GM20431 (cell line): ENCODE measurements at regions not wholly inside any gene's neighbourhood (a gene's known extent, or its start where the extent isn't known, plus 50 kb on each side); places are given as distances from the start of the nearest gene placed in this dataset.

Experiments
- in situ Hi-C: fragments of 300-500 bp; cut with MseI, MboI; formaldehyde crosslinking; loops from one replicate; pipeline ENCODE4 v1.15.0; 2020; ENCODE audit warnings: low sequenced_read_pairs; ENCODE audit not compliant: unreplicated experiment

DNA sequence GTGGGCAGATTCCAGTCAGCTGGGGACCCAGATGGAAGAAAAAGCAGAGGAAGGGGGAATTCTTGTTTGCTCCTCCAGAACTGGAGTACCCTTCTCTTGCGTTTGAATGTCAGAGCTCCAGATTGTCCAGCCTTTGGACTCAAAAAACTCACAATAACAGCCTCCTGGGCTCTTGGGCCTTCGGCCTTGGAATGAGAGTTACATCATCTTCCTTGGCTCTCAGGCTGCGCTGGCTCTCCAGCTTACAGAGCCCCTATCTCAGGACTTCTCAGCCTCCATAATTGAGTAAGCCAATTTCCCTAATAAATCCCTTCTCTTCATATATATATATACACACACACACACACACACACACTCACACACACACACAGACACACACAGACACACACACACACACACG, 1215.7 kb upstream of the SLC10A2 start:
- in situ Hi-C loops = no loop called here

DNA sequence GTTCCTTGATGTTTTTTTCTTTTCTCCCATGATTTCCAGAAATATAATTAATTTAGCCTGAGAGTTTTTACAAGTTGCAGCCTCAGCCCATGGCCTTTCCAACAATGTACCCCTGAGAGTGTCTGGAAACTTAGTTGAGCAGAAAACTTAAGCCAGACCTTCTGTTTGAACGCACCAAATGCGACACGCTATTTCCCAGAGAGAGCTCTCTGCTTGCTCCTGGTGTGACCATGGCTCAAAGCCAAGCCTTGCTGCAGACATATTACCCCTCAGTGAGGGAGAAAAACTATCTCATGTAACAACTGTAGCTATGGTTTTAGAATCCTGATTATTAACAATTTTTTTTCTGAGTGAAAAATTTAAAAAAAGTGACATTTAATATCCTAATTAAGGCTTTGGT, 1204.5 kb upstream of the SLC10A2 start:
- in situ Hi-C loops = no loop called here

DNA sequence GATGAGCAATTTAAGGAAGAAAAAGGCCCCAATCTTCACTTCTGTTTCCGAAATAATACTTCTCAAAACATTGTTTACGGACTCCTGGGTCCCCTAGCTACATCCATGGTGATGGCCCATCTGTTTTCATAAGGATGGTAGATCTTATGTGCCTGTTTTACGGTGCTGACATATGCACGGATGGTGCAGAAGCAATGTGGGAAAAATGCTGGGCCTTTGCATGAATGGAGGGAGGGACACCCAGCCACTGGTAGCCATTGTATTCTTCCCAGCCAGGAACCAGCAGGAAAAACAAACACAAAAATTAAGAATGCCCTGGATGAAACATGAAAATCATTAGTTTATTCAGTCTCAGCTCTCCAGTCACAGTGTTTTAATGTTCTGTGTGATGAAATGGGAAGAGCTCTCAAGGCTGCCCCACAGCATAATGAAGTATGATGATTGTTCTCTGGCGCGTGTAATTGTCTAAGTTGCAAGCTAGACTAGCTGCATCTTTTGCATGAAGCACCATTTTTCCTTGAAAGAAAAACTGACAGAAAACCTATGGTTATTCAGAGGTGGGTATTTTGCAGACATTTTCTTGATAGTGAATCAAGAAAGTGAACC, 1201.1 kb upstream of the SLC10A2 start:
- in situ Hi-C loops = no loop called here

DNA sequence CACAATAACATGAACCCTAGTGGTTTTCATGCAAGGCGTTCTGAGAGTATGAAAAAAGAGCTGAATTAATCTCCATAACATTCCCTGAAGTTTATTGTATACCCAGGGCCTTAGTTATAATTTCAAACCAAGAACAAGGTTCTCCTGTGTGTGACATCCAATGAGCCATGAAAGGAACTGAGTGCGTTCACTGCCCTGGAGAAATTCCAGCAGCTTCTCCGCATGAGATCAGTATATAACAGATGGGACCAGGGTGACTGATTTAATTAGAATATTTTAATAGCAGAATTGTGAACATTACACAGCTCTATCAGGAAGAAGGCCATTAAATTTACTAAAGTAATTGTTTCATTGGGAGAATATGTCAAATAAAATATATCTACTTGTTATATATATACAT, 1190.5 kb upstream of the SLC10A2 start:
- in situ Hi-C loops = no loop called here

DNA sequence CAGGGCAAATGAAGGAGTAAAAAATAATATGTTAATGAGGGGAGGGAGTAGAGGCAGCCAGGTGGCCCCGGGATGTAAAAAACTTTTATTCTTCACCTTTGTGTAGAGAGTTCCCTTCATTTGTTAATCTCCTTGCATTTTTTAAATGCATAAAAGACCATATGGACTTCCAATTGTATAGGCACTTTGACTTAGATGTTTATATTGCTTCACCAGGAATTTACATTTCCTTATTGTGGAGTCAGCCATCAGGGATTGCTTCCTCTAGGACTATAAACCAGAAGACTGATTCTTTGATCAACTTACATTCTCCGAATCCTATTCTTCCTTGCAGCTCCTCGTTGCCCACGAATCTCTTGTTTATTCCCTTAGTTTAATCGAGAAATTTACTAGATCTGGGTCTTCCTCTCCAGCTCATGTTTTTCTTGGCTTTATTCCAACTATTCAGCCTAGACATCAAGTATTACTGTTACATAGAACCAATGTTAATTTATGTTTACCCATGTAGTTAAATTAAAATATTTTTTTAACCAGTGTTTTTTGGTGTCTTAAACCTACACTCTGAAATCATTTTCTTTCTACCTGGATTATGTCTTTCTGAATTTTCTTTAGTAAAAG, 1187.0 kb upstream of the SLC10A2 start:
- in situ Hi-C loops = no loop called here

DNA sequence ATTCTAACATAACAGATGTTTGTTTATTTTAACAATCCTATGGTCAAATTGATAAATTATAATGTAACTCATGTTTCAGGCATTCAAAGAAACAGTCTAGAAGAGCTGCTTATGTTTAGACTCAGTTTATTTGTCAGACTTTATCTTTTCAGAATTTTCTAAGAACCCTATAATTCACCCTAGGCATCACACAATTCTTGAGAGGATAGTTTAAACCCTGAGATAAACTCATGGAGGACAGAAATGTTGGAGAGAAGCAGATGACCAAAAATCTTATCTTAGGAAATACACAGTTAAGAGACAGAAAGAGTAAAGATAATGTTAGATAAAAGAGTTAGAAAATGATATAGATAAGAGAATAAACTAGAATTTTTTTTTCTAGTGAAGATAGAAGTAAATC, 1185.7 kb upstream of the SLC10A2 start:
- in situ Hi-C loops = no loop called here

DNA sequence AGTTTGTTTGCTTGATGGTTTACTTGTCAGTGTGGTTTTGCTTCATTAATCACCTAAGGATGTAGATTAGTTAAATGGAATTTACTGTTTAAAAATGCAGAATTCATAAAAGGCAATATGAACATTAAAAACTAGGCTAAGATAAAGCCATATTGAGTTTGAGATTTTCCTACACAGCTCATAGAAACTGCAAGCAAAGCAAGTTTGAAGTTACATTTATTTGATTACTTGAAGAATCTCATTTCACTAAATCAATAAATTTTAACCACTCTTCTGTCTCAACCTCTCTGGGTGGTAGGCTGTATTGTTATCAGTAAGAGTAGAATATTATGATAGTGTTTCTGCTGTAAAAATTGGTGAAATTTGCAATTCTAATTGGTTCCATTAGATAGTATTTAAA, 1180.7 kb upstream of the SLC10A2 start:
- in situ Hi-C loops = no loop called here

DNA sequence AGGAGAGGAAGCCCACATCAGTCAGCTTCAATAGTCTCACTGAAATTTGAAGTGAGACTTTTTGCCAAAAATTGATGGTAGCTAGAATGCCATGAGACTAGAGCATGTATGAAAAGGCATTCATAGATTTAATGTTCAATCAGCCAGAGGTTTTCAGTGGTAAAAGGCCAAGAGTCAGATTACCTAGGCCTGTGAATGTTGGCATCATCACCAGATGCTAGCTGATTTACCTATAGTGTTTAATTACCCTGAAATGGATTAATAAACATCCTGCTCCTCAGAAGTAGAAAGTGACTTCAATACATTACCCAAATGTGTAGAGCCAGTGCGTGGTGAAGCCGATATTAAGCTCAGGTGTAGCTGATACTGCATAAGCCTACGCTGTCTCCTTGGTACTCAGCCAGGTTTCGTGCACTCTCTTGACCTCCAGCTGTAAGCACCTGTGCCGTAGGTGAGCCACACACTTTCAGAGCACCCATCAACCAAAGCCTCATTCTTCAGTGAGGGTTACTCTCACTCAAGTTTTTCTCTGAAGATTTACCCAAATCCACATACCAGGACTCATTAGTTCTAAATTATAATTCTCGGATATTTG, 1140.3 kb upstream of the SLC10A2 start:
- in situ Hi-C loops = no loop called here

DNA sequence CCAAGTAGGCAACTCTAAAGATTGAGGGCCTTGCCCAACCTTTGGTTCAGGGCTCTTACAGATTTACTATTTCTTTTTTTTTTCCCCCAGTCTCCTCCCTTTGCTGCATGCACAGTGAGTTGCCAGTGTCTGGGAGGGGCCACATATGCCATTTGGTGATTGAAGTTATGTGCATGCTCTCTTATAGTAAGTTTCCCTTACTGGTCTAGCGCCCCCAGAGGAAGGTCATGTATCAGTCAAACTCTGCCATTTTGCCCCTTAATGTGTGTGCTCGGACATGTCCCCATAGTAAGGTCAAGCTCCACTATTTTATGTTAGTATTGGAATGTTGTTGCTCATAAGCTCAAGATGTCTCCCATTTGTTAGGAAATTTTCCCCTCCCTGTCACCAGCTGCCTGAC, 1138.0 kb upstream of the SLC10A2 start:
- in situ Hi-C loops = no loop called here

DNA sequence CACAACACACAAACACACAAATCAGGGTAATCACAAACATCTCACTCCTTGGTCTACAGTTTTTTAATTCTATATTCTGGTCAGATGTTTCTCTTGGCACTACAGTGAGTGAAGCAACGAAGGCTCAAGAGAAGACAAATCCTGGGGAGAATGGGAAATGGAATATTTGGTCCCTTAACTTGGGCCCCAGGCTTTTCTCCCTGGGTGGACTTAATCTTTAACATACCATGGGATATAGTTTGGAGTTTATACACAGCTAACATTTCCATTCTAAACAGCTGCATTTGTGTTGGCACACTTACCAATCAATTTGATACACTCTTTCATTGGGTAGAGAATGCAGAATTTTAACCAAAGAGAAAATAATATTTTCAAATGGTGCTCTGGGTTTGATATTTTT, 1132.6 kb upstream of the SLC10A2 start:
- in situ Hi-C loops = no loop called here

DNA sequence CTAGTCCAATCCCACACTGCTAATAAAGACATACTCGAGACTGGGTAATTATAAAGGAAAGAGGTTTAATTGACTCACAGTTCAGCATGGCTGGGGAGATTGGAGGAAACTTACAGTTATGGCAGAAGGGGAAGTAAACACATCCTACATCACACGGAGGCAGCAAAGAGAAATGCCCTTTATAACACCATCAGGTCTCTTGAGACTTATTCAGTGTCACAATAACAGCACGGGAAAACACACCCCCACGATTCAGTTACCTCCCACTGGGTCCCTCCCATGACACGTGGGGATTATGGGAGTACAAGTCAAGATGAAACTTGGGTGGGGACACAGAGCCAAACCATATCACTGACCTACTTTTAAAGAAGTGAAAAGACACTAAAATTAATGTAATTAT, 1130.4 kb upstream of the SLC10A2 start:
- in situ Hi-C loops = no loop called here

DNA sequence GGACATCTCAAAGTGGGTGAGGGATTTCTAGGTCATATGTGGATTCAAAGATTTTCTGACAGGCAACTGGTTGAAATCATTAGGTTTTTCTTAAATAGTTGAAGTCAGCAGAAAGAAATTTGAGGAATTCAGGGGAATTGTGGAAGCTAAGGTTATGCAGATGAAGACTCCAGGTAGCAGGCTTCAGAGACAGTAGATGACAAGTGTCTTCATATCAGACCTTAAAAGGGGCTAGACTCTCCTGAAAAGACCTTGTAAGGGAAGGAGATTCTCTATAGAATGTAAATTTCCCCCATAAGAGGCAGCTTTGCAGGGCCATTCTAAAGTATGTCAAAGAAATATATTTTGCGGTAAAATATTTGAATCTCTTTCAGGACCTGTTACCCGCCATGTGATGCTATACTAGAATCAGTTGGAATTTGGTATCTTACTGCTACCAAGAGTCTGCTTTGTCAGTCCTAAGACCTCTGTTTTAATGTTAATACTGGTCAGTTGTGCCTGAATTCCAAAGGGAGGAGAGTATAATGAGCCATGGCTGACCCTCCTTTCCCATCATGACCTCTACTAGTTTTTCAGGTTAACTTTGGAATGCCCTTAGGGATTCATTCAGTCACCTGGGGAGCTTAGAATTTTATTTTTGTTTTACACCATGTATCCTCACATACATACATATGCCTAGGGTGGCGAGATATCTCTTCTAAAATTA, 1115.5 kb upstream of the SLC10A2 start:
- in situ Hi-C loops = no loop called here

DNA sequence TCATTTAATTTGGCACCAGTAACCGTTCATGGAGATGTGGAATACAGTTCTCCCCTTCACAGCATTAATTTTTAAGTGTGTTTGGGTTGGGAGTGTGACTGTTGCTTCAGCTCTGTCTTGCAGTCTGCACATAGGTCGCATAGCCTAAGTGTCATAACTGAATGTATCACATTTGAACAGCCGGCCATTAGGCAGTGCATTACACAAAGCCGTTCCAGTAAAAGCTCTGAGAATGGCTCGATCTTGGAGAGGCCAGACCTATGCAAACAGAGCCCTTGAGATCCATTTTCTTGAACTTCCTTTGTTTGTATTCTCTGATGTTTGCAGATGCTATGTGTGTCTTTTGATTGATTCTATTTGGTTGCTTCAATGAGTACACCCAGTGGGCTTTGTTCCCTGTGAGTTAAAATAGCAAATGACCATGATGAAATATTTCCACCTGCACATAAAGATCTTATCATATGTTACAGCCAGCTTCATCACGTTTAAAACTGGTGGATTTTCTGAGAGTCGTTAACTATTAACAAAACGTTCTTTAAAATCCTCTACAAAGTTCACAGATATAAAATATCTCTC, 1104.9 kb upstream of the SLC10A2 start:
- in situ Hi-C loops = no loop called here

DNA sequence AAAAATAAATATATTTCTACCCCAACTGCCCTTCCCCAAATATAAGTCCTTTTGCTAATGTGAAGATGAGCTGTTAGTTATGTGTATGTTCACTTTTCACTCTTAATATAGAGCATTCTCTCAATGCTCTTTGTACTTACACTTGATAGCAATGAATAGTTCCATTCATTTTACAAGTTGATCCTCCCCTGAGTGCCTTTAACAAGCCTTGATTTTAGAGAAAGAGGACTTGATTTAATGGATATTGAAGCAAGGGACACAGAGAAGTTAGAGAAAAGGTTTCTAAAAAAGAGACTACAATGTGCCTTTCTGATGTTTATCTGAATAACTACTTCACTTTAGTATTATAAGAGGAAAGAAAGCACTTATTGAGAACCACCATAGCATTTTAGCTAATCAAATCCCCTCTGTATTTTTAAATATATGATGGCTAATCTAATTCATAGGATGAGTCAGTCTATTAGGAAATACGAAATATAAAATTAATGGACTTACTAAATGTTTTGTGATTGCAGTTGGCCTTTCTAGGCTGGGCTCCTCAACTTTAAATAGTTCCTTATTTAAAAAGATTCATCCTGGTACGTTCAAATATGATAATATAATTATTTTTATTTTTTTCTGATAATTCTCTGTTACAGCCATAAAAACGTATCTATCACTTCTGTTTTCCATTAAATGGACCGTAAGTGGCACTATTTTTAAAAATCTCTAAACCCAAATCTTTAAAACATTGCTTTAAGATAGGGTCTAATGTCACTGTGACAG, 1097.8 kb upstream of the SLC10A2 start:
- in situ Hi-C loops = no loop called here

DNA sequence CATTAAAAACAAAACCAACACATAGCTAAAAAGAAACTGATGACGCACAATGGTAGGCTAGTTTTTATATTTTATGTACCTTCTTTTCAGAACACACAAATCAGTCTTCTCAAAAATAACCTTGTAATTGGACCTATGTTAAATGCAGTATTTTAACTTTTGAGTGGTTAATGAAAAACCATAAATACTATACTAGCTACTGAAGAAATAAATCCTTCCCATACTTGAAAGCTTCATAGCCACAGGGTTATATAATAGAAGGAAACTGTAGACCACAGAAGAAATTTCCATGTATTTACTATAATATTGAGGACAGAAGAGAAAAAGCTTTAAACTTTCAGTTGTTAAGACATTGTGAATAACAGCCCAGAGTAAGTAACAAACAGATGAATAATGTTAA, 1094.3 kb upstream of the SLC10A2 start:
- in situ Hi-C loops = no loop called here

DNA sequence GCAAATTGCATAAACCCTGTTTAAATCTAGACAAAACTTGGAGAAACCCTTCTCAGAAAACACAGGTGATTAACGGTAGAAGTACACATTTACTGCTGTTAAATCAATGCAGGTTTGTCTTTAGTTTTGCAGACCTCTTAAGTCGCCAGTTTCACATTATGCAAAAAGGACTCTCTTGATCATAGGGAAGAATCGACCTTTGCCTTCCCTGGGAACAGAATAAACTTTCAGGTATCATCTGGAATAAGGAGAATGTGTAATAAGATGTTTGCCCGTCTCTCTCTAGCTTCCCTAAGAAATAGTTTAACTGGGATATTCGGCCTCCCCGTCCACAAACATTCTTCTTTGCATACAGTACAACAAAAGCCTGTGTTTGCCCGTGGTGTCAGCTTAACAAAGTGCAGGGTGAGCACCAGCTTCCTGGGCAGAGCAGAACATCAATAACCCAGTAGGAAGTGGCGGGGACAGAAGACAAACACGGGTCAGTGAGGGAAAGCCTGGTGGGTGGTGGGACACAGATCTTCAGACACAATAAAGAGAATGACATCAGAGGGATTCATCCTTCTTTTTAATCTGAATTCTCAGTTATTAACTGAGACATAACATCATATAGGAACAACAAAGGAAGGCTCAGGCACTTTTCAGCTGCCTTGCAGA, 1077.7 kb upstream of the SLC10A2 start:
- in situ Hi-C loops = no loop called here

DNA sequence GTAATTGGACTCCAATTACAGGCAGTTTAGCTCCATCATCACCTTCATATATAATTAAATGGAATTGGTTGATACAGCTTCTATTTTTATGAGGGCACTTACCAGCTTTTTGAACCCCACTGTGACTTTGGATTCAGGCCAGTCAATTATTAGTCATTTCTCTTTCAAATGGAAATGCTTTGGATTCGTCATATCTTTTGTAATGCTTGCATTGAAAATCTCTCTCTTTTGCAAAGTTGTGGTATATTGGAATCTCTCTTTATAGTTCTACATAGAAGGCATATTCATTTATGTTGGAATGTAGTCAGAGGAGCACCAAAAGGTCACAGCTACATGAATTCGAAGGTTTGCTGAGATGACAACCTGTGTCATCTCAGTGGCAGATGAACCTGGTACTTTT, 1074.3 kb upstream of the SLC10A2 start:
- in situ Hi-C loops = no loop called here

DNA sequence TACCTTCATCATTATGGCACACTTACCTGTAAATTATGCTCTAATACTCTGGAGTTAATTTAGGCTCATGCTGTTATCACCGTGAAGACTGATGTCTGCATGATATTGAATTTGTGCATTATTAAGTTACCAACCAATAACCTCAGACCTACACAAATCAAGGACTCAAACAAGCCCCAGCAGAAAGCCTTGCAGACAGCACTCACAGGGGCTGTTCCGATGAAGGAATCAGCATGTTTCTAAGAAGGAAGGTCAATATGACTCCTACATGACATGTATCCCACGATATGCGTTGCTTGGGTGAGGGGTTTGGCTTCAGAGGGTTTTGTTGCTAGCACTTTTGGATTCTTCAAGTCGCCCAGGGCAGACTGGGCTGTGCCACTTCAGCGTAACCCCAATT, 1071.2 kb upstream of the SLC10A2 start:
- in situ Hi-C loops = no loop called here

DNA sequence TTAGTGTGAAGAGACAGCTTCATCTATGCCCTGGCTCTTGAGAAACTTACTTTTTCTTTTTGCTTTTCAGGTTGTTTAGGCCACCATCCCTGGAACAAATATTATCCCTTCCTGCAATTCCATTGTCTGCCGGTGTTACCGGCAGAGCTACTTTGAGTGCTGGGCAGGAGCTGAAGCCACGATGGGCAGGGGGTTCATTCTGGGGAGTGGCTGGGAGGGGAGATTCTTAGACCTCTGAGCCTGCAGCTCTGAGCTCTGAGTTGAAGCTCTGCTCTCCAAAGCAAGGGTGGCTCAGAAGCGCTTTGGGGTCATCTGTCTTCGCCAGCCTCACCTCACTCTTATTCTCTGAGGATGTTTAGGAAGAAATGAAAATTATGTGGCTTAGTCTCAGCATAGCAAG, 1066.6 kb upstream of the SLC10A2 start:
- in situ Hi-C loops = no loop called here

DNA sequence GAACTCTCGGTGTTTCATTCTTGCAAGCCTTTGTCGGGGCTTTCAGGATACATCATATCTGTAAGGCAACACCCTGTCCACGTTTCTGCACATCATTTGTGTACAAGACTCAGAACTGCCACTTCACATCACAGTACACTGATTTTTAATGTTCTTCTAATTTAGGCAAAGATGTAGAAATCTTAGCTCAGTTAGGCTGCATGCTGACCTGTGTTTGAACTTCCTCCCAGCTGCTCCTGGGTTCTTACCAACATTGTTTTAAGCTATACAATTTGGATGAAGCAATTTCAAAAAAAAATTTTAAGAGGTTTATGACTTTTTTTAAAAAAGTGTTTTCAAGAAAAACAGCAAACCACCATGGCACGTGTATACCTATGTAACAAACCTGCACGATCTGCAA, 1047.9 kb upstream of the SLC10A2 start:
- in situ Hi-C loops = no loop called here
